ENCODE measurements at regions not wholly inside any gene's neighbourhood (a gene's known extent, or its start where the extent isn't known, plus 50 kb on each side); places are given as distances from the start of the nearest gene placed in this dataset.
"Not testable (repeated sequence)": the region's sequence is repeated elsewhere in the genome, so short reads cannot be mapped to it uniquely, and the experiment has no call there.

DNA sequence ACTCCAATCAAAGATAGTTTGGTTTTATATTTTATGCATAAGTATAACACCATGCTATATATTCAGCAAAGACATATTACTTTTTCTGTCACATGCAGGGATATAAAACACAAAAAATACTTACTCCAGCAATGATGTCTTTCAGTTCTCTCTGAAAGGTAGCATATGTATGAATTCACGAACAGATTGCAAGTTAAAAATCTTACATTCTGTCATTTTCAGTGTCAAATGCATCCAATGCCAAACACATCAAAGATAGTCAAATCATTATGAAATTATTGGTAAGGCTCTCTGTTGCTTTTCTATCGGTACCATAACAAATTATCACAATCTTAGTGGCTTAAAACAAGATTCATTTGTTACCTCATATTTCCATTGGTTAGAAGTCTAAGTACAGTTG is 492.0 kb upstream of the KIF2B start:
- DNase-seq (ENCODE audit: low spot score) = no peak

DNA sequence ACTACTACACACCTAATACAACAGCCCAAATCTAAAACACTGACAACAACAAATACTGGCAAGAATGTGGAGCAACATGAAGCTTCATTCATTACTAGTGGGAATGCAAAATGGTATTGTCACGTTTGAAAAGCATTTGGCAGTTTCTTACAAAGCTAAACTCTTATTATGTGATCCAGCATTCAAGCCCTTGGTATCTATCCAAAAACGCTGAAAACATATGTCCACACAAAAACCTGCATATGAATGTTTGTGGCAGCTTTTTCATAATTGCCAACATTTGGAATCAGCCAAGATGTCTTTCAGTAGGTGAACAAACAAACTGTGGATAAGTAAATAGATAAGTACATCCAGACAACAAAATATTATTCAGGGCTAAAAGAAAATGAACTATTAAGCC is 501.1 kb upstream of the KIF2B start:
- DNase-seq (ENCODE audit: low spot score) = no peak

DNA sequence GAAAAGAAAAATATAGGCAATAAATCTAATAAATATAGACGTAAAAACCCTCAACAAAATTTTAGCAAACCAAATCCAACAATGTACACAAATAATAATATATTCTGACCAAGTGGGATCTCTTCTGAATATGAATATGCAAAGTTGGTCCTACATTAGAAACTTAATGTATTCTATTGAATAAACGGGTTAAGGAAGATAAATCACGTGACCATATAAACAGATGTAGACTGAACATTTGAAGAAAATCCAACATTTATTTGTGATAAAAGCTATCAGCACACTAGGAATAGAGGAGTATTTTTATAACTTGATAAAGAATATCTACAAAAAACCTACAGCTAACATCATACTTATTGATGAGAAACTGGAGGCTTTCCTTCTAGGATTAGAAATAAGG is 502.8 kb upstream of the KIF2B start:
- DNase-seq (ENCODE audit: low spot score) = no peak

DNA sequence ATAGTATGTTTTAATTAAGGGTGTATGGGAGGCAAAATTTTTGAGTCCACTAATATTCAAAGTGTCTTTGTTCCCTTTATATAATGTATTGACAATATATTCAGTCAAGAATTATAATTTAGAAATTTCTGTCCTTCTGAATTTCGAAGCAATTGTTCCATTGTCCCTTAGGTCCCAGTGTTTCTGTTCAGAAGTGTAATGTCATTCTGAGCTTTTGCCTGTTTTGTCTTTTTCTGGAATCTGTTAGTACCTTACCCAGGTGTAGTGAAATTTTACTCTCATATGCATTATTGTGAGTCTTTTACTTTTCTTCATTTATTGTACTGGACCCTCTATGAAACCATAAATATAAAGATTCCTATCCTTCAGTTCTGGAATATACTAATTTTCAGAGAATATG is 505.7 kb upstream of the KIF2B start:
- DNase-seq (ENCODE audit: low spot score) = no peak

DNA sequence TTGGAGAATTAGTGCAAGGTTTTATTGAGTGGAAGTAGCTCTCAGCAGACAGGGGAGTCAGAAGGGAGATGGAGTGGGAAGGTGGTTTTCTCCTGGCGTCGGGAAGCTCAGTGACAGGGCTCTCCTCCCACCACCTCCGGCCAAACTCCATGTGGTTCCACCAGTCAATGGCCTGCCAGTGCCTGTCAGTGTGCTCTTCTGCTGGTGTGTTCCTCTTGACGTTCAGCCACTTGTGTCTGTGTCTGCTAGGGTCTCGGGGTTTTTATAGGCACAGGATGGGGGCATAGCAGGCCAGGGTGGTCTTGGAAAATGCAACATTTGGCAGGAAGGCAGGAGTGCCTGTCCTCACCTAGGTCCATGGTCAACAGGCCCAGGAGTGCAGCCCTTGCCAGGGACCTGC is 506.7 kb upstream of the KIF2B start:
- DNase-seq (ENCODE audit: low spot score) = no peak

DNA sequence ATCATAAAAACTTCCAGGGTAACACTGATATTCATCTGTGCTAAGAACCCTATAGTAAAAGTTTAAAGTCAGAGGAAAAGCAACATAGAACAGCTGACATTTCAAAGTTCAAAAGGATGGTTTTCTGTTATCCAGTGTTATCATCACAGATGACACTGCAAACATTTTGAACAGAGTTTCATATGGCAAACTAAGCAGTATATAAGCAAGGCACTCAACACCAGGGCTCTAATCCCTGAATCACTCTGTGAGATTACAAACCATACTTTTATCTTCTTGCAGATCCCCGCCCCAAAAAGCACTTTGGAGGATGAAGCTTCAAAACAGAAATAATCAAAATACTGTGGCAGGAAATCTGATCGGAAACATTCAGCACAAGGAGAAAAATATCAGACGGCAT is 508.2 kb upstream of the KIF2B start:
- no peak for DNase-seq (ENCODE audit: low spot score)

DNA sequence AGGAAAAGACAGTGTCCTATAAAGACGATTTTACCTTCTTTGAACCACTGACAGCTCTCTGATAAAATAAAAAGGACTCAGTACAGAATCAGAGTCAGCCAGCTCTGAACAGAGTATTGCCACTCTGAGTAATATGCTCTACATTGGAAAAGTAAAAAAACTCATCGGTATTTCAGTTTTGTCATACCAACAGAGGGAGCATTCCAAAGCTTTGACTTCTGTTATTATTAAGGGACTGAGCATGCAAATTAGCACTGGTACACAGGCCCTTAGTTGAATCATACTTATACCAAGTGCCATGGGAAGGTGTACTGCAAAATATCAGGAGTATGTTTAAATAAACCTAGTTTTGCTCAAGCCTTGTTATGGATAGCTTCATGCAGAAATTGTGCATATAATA is 509.0 kb upstream of the KIF2B start:
- peak; percentile 60 for DNase-seq (ENCODE audit: low spot score)

DNA sequence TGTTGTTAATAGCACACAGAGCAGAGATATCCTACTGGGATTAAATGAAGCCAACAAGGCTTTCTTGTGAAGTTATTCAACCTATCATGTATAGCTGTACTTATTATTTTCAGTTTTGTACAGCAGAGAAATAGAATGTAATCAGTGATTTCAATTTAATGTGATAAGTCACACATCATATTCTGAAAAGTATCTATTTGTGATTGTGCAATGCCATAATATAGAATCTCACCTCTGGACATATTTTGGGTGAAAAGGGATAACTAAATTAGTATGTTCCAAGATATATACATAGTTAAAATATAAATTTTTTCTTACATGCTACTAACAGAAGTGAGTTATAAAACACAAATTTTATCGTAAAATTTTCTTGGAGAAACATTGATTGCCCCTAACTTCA is 544.3 kb upstream of the KIF2B start:
- no peak for DNase-seq (ENCODE audit: low spot score)

DNA sequence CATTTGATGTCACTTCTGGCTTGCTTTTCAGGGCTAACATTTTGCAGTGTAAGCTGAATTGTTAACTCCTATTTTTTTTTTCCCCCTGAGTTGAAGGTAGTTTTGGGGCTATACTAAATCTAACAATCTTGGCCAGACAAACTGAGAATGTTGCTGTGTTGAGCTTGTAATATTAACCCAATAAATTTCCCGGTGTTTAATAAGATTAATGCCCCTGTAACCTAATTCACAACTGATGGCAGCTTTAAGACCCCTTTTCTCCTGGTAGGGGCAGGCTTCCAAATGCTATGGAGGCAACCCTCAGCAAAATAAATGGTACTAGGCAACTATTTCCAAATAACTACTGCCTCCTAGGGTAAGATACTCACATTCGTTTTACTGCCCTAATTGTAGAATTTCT is 549.6 kb upstream of the KIF2B start:
- DNase-seq (ENCODE audit: low spot score) = no peak

DNA sequence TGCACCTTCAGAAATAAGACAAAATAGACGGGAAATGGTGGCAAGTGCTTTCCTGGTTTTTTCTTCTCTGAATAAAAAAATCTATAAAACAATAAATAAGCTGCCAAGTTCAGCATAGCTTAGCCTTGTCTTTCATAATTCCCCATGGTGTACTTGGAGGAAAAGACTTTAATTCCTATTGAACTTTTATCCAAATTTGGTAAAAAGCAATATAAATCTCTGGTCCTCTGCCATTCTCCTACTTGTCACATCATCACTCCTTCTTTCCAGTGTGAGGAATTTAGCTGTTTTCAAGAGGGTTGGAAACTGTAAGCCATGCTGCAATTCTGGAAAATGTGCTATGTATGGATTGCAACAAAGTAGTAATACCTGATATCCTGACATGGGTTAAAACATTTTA is 551.8 kb upstream of the KIF2B start:
- DNase-seq (ENCODE audit: low spot score) = no peak

DNA sequence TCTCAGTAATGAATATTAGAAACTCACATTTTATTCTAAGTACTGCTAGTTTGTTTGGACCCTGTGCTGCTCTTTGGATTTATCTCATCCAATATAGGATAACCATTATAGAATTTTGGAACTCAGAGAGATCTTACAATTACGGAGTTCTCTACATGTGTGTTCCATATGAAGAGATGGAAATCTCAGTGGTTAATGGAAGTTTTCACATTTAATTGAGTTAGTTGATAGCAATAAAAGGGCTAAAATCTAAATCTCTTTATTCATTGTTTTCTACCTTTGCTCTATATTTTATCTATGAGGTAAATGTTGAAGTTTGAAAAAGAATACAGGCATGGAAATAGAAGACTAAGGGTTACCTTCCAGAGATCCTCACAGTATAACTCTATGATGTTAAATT is 558.0 kb upstream of the KIF2B start:
- DNase-seq (ENCODE audit: low spot score) = no peak

DNA sequence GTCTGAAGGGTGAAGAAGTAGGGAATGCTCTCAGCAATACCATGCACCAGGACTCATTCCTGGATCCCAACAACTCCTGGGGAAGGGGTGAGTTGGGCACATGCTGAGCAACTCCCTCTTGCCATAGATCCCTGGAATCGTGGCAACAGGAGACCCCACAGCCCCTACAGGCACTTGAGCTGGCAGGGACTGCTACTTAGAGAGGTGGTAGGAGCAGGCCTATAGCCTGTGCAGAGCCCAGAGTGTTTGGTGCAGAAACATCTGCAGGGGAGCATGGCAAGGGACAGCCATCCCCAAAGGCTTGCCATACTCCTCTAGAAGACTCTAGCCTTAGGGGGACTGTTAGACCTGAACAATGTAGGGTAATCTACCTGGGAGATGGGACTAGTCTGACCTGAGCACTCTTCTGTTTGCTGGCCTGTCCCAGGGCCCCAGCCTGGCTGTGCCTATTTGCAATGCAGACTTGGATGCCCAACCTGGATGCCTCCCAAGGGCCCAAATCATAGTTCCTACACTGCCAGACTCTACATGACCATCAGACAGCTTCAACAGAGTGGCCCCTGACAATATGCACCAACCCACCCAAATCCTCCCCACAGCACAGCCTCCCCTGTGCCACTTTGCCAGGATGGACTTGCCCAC is 568.6 kb upstream of the KIF2B start:
- DNase-seq (ENCODE audit: low spot score) = no peak

DNA sequence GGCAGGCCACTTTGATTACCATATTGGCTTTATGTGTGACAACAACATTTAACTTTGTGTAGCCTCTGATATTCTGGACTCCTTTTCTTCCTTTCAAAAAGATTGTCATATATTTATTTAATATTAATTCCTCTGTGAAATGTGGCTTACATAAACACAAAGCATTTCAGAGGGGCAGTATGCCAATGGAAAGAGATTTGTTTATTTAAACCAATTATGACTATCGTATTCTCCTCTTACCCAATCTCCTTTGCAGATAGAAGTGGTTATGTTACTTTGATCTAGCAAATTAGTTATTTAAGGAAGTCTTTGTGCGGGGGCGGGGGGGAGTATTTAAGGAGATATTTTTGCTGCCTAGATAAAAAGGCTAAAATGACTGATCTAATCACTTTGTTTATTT is 573.7 kb upstream of the KIF2B start:
- DNase-seq (ENCODE audit: low spot score) = no peak

DNA sequence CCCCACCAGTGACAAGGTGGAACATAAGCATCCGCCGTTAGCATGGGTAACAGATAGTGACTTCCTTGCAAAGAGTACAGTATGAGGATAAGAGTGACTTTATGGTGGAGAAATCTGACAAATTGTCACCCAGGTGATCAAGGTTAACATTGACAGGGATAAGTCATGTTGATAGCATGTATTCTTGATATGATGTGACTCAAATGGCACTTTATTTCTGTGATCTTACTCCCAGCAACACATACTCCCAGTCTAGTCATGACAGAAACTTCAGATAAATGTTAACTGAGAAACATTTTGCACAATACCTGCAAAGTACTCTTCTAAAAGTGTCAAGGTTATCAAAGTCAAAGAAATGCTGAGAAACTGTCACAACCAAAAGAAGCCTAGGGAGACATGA is 588.6 kb upstream of the KIF2B start:
- no peak for DNase-seq (ENCODE audit: low spot score)

DNA sequence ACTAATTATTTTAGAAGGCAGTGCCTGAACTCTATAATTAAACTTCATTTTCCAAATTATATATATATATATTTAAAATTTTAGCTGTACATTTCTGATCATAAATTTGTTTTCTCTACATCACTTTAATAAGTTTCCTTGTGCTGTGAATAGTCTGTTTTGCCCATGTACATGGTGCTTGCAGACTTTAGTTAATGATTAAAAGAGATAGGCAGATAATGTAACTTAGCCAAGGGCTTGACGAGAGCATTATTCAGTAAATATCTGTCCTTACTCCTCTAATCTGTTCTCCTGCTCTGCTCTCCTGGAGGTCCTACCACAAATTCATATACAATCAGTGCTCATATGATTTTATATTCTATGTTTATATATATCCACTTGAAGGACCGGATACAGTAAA is 595.2 kb upstream of the KIF2B start:
- DNase-seq (ENCODE audit: low spot score) = no peak

DNA sequence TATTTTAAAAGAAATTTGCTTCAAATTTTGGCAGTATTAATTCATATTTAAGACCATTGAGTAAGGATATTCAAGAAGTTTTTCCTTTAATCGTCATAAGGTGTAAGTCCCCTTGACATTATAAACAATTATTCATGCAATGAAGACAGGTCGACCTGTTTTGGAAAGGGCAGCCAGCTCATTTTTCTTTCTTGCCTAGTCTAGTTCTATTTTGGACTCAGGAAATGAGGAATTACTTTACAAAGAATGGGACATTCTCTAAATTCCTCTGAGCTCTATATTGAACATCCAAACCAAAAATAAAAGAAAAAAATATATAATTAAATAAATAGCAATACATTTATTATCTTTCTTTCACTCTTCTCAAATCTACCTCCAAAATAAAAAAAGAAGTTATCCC is 595.6 kb upstream of the KIF2B start:
- DNase-seq (ENCODE audit: low spot score) = no peak

DNA sequence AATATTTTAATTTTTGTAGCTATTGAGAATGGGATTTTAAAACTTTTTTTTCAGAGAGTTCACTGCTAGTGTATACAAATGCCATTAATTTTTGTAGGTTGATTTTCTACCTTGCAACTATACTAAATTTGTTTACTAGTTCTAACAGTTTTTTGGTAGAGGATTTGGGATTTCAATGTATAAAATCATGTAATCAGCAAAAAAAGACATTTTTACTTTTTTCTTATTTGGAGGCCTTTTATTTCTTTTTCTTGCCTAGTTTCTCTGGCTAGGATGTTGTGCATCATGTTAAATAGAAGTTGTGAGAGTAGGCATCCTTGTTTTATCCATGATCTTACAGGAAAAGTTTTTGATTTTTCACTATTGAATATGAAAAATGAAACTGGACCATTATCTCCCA is 602.9 kb upstream of the KIF2B start:
- no peak for DNase-seq (ENCODE audit: low spot score)

DNA sequence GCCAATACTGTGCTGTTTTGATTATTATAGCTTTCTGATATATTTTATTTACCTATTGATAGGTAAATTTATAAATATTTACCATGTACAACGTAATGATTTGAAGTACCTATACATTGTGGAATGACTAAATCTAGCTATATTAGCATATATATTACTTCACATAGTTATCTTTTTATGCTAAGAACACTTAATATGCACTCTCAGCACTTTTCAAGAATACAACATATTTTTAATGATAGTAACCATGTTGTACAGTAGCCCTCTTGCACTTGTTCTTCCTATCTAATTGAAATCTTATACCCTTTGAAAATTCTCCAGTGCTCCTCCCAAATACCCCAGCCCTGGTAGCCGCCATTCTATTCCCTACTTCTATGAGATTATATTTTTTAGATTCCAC is 604.0 kb upstream of the KIF2B start:
- no peak for DNase-seq (ENCODE audit: low spot score)

DNA sequence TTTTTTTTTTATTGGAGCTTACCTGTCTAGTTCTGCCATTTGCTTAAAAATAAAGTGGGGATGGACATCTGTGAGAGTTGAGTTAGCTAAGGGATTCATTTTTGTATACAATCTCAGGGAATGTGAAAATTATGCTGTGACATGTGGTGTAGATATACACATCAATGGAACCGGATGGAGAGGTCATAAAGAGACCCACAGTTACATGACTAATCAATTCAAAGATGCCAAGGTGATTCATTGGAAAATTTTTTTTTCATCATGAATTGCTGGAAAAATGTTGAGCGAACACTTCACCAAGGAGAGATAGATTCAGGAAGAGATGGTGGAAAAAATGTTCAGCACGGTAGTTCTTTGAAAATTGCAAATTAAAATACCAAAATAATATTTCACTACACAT is 605.4 kb upstream of the KIF2B start:
- no peak for DNase-seq (ENCODE audit: low spot score)

DNA sequence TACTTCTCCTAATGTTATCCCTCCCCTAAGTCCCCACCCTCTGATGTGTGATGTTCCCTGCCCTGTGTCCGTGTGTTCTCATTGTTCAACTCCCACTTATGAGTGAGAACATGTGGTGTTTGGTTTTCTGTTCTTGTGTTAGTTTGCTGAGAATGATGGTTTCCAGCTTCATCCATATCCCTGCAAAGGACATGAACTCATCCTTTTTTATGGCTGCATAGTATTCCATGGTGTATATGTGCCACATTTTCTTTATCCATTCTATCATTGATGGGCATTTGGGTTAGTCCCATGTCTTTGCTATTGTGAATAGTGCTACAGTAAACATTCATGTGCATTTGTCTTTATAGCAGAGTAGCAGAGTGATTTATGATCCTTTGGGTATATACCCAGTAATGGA is 613.8 kb upstream of the KIF2B start:
- not testable (repeated sequence) for DNase-seq (ENCODE audit: low spot score)

DNA sequence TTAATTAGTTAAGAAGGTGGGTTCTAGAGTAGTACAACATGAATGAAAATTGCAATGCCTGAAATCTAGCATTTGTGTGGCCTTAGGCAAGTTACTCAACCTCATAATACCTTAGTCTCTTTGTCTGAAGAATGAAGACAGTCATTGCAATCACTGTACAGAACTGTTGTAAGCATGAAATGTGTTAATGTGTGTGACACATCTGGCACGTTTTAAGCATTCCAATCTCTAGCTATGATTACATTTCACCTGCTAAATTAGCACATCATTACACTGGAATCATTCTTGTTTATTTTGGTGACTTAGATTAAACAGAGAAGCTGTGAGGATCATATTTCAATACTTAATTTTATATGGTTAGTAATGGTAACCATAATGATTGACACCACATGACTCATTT is 629.7 kb upstream of the KIF2B start:
- DNase-seq (ENCODE audit: low spot score) = no peak

DNA sequence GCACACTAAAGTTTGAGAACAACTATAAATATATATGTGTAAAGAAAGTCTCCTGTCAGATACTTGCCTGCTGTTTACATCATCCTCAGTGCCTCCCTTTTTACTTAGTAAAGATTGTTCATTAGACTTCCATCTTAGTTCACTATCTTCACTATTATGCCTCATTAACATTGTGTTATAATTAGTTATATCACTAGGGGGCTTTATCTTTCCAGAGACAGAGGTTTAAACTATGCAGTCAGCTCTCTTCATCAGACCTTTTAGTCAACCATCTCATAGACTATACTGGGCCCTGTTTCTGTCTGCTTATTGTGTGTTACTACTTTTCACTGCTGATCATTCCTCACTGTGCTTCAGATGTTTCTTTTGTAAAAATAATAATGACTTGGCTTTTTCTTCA is 630.8 kb upstream of the KIF2B start:
- DNase-seq (ENCODE audit: low spot score) = peak; percentile 42

DNA sequence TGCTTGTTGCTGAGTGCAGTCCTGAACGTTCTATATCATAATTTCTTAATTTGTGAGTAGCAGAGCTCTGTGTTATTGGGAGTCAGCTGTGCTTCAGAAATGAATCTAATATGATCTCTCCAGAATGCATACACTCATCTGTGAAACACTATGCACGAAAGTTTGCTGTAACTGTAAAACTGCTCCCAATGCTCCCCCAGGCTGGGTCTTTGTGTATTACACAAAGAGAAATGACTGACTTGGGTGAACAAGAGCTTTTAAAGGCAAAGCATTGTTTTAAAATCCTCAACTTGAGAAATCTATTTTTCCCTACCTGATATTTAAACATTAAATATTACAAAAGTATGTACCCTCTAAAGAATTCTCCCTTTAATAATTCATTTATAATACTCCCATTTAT is 636.7 kb upstream of the KIF2B start:
- DNase-seq (ENCODE audit: low spot score) = no peak

DNA sequence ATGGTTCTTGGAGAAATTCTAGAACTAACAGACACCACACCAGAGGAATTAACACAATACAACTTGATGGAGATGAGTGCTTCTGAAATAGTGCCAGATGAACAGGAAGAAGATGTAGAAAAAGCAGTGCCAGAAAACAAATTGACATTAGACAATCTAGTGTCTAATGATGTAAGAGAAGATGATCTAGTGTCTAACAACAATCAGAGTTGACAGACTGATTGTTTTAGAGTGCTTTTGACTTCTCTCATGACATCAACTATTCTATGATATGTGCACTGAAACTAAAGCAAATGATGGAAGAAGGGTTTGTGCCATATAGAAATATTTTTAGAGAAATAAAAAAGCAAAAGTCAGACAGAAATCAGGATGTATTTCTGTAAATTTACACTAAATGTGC is 646.1 kb upstream of the KIF2B start:
- no peak for DNase-seq (ENCODE audit: low spot score)

DNA sequence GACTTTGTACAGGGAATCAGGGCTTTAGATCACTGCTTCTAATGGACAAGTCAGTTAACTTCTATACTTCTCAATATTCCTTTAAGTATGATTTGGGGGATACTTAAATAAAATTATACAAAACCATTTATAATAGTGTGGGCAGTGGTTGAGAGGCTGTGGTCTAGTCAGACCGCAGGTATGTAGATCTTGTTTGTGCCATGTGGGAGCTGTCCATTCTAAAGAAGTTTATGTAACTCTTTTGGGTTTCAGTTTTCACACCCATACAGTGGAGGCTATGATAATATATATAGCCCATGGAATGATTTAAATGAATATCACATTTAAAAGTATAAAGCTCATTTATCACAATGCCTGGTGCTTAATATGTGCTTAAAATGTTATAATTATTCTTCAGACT is 654.3 kb upstream of the KIF2B start:
- no peak for DNase-seq (ENCODE audit: low spot score)

All from RKO (cell line).